H9 (cell line): ENCODE measurements at regions not wholly inside any gene's neighbourhood (a gene's known extent, or its start where the extent isn't known, plus 50 kb on each side); places are given as distances from the start of the nearest gene placed in this dataset.

ENCODE experiments used
- DNase-seq: peaks from one replicate; pipeline ENCODE4 v3.0.0-alpha.2; 2017
- H2AFZ ChIP-seq: one replicate; pipeline ENCODE4 v1.6.1; 2013; ENCODE audit warnings: mild to moderate bottlenecking, low read length, control low read depth, moderate library complexity
- H2AK5ac ChIP-seq: 2 replicates; pipeline ENCODE4 v1.6.1; 2013; ENCODE audit warnings: low read length, control low read depth, mixed read lengths; ENCODE audit not compliant: insufficient read length
- H2BK120ac ChIP-seq: one replicate; pipeline ENCODE4 v1.6.1; 2013; ENCODE audit warnings: low read depth, mild to moderate bottlenecking, low read length, control low read depth, inconsistent platforms; ENCODE audit not compliant: poor library complexity, severe bottlenecking
- H2BK12ac ChIP-seq: 2 replicates; pipeline ENCODE4 v1.6.1; 2013; ENCODE audit warnings: low read length, control low read depth, mixed read lengths, low read depth; ENCODE audit not compliant: insufficient read length
- H2BK15ac ChIP-seq: 2 replicates; pipeline ENCODE4 v1.6.1; 2013; ENCODE audit warnings: low read depth, low read length, control low read depth
- H2BK20ac ChIP-seq: one replicate; pipeline ENCODE4 v1.6.1; 2013; ENCODE audit warnings: low read depth, mild to moderate bottlenecking, low read length, control low read depth, inconsistent platforms; ENCODE audit not compliant: poor library complexity, severe bottlenecking
- H2BK5ac ChIP-seq: 2 replicates; pipeline ENCODE4 v1.6.1; 2013; ENCODE audit warnings: low read length, control low read depth, mixed read lengths; ENCODE audit not compliant: insufficient read length
- H3K14ac ChIP-seq: 2 replicates; pipeline ENCODE4 v1.6.1; 2013; ENCODE audit warnings: low read length, control low read depth; ENCODE audit not compliant: insufficient read depth
- H3K18ac ChIP-seq: 2 replicates; pipeline ENCODE4 v1.6.1; 2013; ENCODE audit warnings: low read depth, mild to moderate bottlenecking, mixed read lengths, low read length, control low read depth; ENCODE audit not compliant: insufficient read length
- H3K23ac ChIP-seq: 2 replicates; pipeline ENCODE4 v1.6.1; 2013; ENCODE audit warnings: low read length, control low read depth, mixed read lengths, low read depth; ENCODE audit not compliant: insufficient read length
- H3K23me2 ChIP-seq: 2 replicates; pipeline ENCODE4 v1.6.1; 2013; ENCODE audit warnings: low read depth, mild to moderate bottlenecking, mixed read lengths, low read length, control low read depth; ENCODE audit not compliant: insufficient read length, poor library complexity, severe bottlenecking
- H3K27ac ChIP-seq: 2 replicates; pipeline ENCODE4 v1.5.1; 2013; ENCODE audit warnings: low read length, control low read depth, mixed read lengths, low read depth; ENCODE audit not compliant: insufficient read length
- H3K27me3 ChIP-seq: 2 replicates; pipeline ENCODE4 v1.6.1; 2013; ENCODE audit warnings: low read length, control low read depth, inconsistent platforms; ENCODE audit not compliant: insufficient read depth
- H3K4ac ChIP-seq: 2 replicates; pipeline ENCODE4 v1.6.1; 2013; ENCODE audit warnings: low read depth, mild to moderate bottlenecking, control low read depth, inconsistent platforms, low read length, moderate library complexity
- H3K4me1 ChIP-seq: 2 replicates; pipeline ENCODE4 v1.6.1; 2013; ENCODE audit warnings: low read length, control low read depth, inconsistent platforms; ENCODE audit not compliant: insufficient read depth
- H3K4me2 ChIP-seq: 2 replicates; pipeline ENCODE4 v1.6.1; 2013; ENCODE audit warnings: low read length, control low read depth, mixed read lengths; ENCODE audit not compliant: insufficient read length, insufficient read depth
- H3K56ac ChIP-seq: 2 replicates; pipeline ENCODE4 v1.6.1; 2013; ENCODE audit warnings: low read depth, mild to moderate bottlenecking, mixed read lengths, low read length, control low read depth; ENCODE audit not compliant: insufficient read length
- H3K79me1 ChIP-seq: 2 replicates; pipeline ENCODE4 v1.6.1; 2013; ENCODE audit warnings: low read depth, mild to moderate bottlenecking, moderate library complexity, low read length, control low read depth, inconsistent platforms; ENCODE audit not compliant: insufficient read depth, poor library complexity, severe bottlenecking
- H3K79me2 ChIP-seq: 2 replicates; pipeline ENCODE4 v1.6.1; 2013; ENCODE audit warnings: low read length, control low read depth, inconsistent platforms; ENCODE audit not compliant: insufficient read depth
- H3K9ac ChIP-seq: 2 replicates; pipeline ENCODE4 v1.6.1; 2013; ENCODE audit warnings: low read length, control low read depth, mixed read lengths; ENCODE audit not compliant: insufficient read length; ENCODE audit errors: extremely low read depth
- H3K9me3 ChIP-seq: one replicate; pipeline ENCODE4 v1.6.1; 2013; ENCODE audit warnings: low read depth, low read length, inconsistent platforms; ENCODE audit not compliant: control insufficient read depth
- H3T11ph ChIP-seq: one replicate; pipeline ENCODE4 v1.6.1; 2013; ENCODE audit warnings: mild to moderate bottlenecking, low read length, control low read depth, inconsistent platforms
- H4K20me1 ChIP-seq: one replicate; pipeline ENCODE4 v1.6.1; 2013; ENCODE audit not compliant: control insufficient read depth, insufficient read length, insufficient read depth
- H4K5ac ChIP-seq: 2 replicates; pipeline ENCODE4 v1.6.1; 2013; ENCODE audit warnings: low read depth, mild to moderate bottlenecking, mixed read lengths, low read length, control low read depth; ENCODE audit not compliant: insufficient read length
- H4K8ac ChIP-seq: replicated peaks from 2 replicates; pipeline ENCODE4 v1.6.1; 2013; ENCODE audit warnings: low read length, control low read depth, mixed read lengths, low read depth; ENCODE audit not compliant: insufficient read length
- H4K91ac ChIP-seq: 2 replicates; pipeline ENCODE4 v1.6.1; 2013; ENCODE audit warnings: low read depth, mild to moderate bottlenecking, moderate library complexity, mixed read lengths, low read length, control low read depth; ENCODE audit not compliant: insufficient read length
- H3K27ac Mint-ChIP-seq, 3 experiments: 2 replicates in 2 of 3; 3 replicates in 1 of 3; pipeline ENCODE4 v1.8.0; 2020 to 2021; ENCODE audit warnings: mixed read lengths in 3 of 3, mild to moderate bottlenecking in 1 of 3, moderate library complexity in 1 of 3
- H3K27me3 Mint-ChIP-seq: 2 replicates; pipeline ENCODE4 v1.8.0; 2021; ENCODE audit warnings: low read depth, mild to moderate bottlenecking, moderate library complexity, mixed read lengths
- H3K36me3 Mint-ChIP-seq, 3 experiments: 2 replicates in 2 of 3; 3 replicates in 1 of 3; pipeline ENCODE4 v1.8.0; 2020 to 2021; ENCODE audit warnings: low read depth in 3 of 3, mixed read lengths in 3 of 3; ENCODE audit not compliant: insufficient read depth in 1 of 3
- H3K4me1 Mint-ChIP-seq, 2 experiments: 2 replicates each; pipeline ENCODE4 v1.8.0; 2020; ENCODE audit warnings: mixed read lengths in 2 of 2
- H3K4me3 Mint-ChIP-seq, 2 experiments: 2 replicates in 1 of 2; 3 replicates in 1 of 2; pipeline ENCODE4 v1.8.0; 2020 to 2021; ENCODE audit warnings: mild to moderate bottlenecking in 2 of 2, mixed read lengths in 2 of 2, moderate library complexity in 1 of 2
- H3K9me3 Mint-ChIP-seq, 2 experiments: 2 replicates in 1 of 2; 3 replicates in 1 of 2; pipeline ENCODE4 v1.8.0; 2020; ENCODE audit warnings: mild to moderate bottlenecking in 2 of 2, mixed read lengths in 2 of 2, moderate library complexity in 1 of 2
- WGBS: extraction: QIAGEN DNeasy Blood & Tissue Kit; methylation state at CpG from one replicate; pipeline ENCODE4 v1.1.7; 2013; ENCODE audit warnings: missing lambda C conversion rate, low lambda C conversion rate, mixed read lengths; ENCODE audit not compliant: insufficient read length; ENCODE audit errors: extremely low coverage; 5-methylcytosine and 5-hydroxymethylcytosine counted together
- TF ChIP-seq, protein P1 (sequence below): fragments of 200-600 bp; sonication (generic); conservative IDR thresholded peaks from 3 replicates; pipeline ENCODE4 v1.8.0; 2021; ENCODE audit warnings: antibody characterized with exemption, mild to moderate bottlenecking

DNA sequence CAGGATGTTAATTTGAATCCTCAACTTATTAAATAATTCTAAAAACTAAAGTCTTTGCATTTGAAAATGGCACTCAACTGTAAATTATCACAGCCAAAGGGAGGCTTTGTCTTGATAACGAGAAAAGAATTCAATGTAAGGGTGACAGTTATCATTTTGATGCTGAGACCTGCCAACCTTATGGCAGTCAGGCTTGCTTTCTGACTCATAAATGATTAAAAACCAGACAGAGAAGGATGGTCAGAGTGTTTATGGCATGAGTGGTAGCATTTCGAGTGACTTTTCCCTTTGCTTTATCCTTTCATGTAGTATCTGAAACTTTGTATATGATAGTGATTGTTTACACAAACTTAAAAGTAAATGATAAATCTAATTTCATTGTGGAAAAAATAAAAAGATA is 53.9 kb upstream of the EPC2 start:
- Histone ChIP-seq H4K20me1 (no peaks in the 10 kb centered on the region), H3K4me1 (peaks cover 2% of the 10 kb centered on the region; the same call in 1 of the 2 replicates), H3K27me3 (no peaks in the 10 kb centered on the region), H3K9ac (no peak overlapping the region), H3K27ac (no peak overlapping the region), H3K18ac (no peak overlapping the region), H3K23ac (no peak overlapping the region), H3K79me2 (no peaks in the 10 kb centered on the region), H4K8ac (no peak overlapping the region), H2BK120ac (no peak overlapping the region), H4K91ac (no peak overlapping the region), H2BK5ac (no peak overlapping the region), H3K4me2 (no peak overlapping the region), H3K9me3 (no peaks in the 10 kb centered on the region), H3K79me1 (no peaks in the 10 kb centered on the region), H3K56ac (no peak overlapping the region), H3K4ac (no peak overlapping the region), H2BK12ac (no peak overlapping the region), H2AK5ac (no peak overlapping the region), H3K14ac (no peak overlapping the region), H2BK20ac (no peak overlapping the region), H2AFZ (no peak overlapping the region), H2BK15ac (no peak overlapping the region), H3K23me2 (no peaks in the 10 kb centered on the region), H3T11ph (no peak overlapping the region), H4K5ac (no peak overlapping the region)
- TF ChIP-seq, protein P1, sequence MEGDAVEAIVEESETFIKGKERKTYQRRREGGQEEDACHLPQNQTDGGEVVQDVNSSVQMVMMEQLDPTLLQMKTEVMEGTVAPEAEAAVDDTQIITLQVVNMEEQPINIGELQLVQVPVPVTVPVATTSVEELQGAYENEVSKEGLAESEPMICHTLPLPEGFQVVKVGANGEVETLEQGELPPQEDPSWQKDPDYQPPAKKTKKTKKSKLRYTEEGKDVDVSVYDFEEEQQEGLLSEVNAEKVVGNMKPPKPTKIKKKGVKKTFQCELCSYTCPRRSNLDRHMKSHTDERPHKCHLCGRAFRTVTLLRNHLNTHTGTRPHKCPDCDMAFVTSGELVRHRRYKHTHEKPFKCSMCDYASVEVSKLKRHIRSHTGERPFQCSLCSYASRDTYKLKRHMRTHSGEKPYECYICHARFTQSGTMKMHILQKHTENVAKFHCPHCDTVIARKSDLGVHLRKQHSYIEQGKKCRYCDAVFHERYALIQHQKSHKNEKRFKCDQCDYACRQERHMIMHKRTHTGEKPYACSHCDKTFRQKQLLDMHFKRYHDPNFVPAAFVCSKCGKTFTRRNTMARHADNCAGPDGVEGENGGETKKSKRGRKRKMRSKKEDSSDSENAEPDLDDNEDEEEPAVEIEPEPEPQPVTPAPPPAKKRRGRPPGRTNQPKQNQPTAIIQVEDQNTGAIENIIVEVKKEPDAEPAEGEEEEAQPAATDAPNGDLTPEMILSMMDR, result no peak
- Mint-ChIP-seq H3K9me3 (no peaks in the 10 kb centered on the region), H3K4me1 (peaks cover 8 to 13% of the 10 kb centered on the region in 2 experiments), H3K4me3 (no peak overlapping the region), H3K27ac (no peak overlapping the region), H3K27me3 (no peaks in the 10 kb centered on the region), H3K36me3 (no peaks in the 10 kb centered on the region; a peak in 1 of 7 replicates)
- no peak for DNase-seq
- no CpG with 5 or more reads among the region's 2 CpGs for WGBS
